ENCODE measurements at regions not wholly inside any gene's neighbourhood (a gene's known extent, or its start where the extent isn't known, plus 50 kb on each side); places are given as distances from the start of the nearest gene placed in this dataset.

DNA sequence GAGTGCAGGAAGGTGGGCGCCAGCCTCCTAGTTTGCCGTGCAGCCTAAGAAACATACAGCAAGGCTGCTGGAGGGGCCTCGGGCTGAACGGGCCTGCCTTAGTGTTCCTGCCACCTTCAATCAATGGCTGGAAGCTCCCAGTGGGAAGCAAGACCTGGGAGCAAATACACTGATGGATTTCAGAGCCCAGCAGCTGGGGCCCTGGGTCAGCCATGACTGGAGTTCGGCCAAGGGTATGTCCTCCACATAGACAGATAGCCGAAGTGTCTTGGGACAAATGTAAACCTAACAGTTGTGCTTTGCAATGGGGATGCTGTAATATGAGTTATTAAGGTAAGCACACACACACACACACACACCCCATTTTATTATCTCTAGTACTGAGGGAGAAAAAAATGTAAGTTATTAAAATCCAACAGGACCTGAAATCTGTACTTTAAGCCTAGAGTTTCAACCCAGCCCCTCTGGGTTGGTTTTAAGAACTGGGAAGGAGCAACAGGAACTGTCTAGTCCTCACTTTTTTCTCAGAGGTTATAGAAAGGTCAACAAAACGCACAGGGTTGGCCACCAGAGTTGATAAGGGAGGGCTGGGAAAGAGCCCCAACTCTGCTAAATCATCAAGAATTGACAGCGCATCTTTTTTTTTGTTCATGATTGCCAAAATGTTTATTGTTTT is 50.0 kb upstream of the CELF2 start:
- no peak for DNase-seq (ENCODE audit: extremely low read depth, low read depth)
- TF ChIP-seq, protein P1, sequence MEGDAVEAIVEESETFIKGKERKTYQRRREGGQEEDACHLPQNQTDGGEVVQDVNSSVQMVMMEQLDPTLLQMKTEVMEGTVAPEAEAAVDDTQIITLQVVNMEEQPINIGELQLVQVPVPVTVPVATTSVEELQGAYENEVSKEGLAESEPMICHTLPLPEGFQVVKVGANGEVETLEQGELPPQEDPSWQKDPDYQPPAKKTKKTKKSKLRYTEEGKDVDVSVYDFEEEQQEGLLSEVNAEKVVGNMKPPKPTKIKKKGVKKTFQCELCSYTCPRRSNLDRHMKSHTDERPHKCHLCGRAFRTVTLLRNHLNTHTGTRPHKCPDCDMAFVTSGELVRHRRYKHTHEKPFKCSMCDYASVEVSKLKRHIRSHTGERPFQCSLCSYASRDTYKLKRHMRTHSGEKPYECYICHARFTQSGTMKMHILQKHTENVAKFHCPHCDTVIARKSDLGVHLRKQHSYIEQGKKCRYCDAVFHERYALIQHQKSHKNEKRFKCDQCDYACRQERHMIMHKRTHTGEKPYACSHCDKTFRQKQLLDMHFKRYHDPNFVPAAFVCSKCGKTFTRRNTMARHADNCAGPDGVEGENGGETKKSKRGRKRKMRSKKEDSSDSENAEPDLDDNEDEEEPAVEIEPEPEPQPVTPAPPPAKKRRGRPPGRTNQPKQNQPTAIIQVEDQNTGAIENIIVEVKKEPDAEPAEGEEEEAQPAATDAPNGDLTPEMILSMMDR (IDR thresholded peaks at IDR 0.05; ENCODE audit: low read depth, low read length, missing control alignments), result no peak
- H3K4me3 ChIP-seq (replicated peaks; ENCODE audit: low read depth, low read length), result no peak overlapping the region
